Testis (tissue), 2 donors: ENCODE measurements at regions not wholly inside any gene's neighbourhood (a gene's known extent, or its start where the extent isn't known, plus 50 kb on each side); places are given as distances from the start of the nearest gene placed in this dataset.

Experiments
- CTCF ChIP-seq, 3 experiments: fragments of 450-650 bp in 2 of 3; fragments of 200-600 bp in 1 of 3; sonication (generic) in 1 of 3; IDR thresholded peaks; one replicate each; pipeline ENCODE4 v1.5.1; 2016 to 2019; ENCODE audit warnings: antibody characterized with exemption in 3 of 3, mild to moderate bottlenecking in 2 of 3, moderate library complexity in 1 of 3
- POLR2A ChIP-seq: fragments of 450-650 bp; IDR thresholded peaks from one replicate; pipeline ENCODE4 v1.6.1; 2017; ENCODE audit warnings: antibody characterized with exemption, mild to moderate bottlenecking, moderate library complexity

DNA sequence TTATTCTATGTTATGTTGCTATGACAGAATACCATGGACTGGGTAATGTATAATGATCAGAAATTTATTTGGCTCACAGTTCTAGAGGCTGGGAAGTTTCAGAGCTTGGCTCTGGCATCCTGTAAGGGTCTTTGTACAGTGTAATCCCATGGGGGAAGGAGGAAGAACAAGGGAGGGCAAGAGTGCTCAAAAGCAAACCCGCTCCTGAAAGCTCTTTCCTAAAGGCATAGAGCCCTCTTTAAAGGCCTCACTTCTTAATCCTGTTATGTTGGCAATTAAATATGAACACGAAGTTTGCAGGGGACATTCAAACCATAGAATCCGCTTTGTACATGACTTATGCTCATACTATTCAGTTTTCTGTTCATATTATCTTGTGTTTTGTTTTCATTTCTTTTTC is 191.3 kb upstream of the CTSO start:
- TF ChIP-seq CTCF (IDR thresholded peaks at IDR 0.05): no peak
- no peak for TF ChIP-seq POLR2A
